ENCODE measurements at regions not wholly inside any gene's neighbourhood (a gene's known extent, or its start where the extent isn't known, plus 50 kb on each side); places are given as distances from the start of the nearest gene placed in this dataset.

- no peak for DNase-seq
These were observed 81.0 kb upstream of the SLC25A13 start for GRCh38 chr7:96402913-96403312.

DNA sequence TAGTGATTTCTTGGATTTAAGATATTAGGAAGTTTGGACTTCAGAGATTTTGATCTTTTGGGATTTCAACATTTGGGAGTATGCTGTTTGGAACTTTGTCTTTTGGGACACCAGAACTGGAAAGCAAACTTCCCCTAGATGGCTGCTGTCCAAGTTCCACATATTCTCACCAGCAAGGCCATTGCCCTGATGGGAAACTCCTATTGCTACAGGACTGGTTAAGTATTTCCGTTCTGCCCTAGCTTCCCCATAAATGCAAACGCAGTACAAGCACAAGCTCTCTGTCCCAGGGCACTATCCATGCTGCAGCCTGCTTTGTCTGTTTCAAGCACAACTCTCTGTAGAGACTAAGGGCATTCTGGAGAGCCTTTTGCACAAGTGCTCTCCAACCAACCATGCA is 79.3 kb upstream of the SLC25A13 start:
- no peak for DNase-seq

DNA sequence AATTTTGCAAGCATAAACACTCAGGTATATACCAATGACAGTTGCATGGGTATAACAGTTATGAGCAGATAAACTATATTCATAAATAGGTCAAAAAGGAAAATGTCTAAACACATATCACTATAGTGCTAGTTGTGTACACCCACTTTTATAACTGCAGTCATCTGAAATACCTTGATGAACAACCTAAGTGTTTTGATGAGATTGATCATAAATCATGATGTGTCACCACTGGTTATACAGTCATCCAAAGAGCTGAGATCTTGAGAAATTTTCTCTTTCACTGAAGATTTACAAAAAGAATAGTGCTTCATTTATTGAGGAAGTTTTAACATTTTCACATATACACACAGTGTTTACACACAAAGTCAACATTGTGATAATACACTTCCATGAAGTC is 78.6 kb upstream of the SLC25A13 start:
- no peak for DNase-seq

GRCh38 chr7:96400001-96400400 is 78.1 kb upstream of the SLC25A13 start:
- no peak for DNase-seq

GRCh38 chr7:96397936-96398598 is 76.2 kb upstream of the SLC25A13 start:
- peak; percentile 82 for DNase-seq

- no peak for DNase-seq
These were observed 66.9 kb upstream of the SLC25A13 start for GRCh38 chr7:96388620-96389383.

GRCh38 chr7:96388166-96388565 is 66.3 kb upstream of the SLC25A13 start:
- DNase-seq: no peak

DNA sequence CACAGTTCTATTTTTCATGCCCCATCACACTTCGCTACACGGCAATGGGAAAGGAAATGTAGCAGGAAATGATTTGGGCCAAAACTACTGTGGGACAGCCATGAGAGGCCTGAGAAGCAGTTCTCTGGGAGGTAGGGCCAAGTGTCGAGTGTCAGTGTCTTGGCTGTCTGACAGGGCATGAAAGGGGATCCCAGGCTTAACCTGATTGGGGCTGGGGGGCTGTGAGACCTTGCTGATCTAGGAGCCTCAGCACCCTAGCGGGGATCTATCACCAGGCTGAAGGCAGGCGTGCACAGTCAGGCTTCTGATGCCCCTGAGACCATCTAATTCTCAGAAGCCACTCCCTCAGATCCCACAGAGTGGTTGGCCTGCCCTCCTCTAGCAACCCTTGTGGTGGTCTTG is 58.2 kb upstream of the SLC25A13 start:
- peak; percentile 99 for DNase-seq

GRCh38 chr7:96377399-96377798 is 55.5 kb upstream of the SLC25A13 start:
- DNase-seq: no peak
